GM12892 (cell line): ENCODE measurements at regions not wholly inside any gene's neighbourhood (a gene's known extent, or its start where the extent isn't known, plus 50 kb on each side); places are given as distances from the start of the nearest gene placed in this dataset.

Experiments
- POLR2A ChIP-seq: IDR thresholded peaks from 2 replicates; pipeline ENCODE4 v1.6.1; 2011; ENCODE audit warnings: low read depth, low read length, control low read depth
- POLR2AphosphoS5 ChIP-seq: IDR thresholded peaks from 2 replicates; pipeline ENCODE4 v1.6.1; 2011; ENCODE audit warnings: low read depth, low read length, control low read depth
- TAF1 ChIP-seq: IDR thresholded peaks from 2 replicates; pipeline ENCODE4 v1.6.1; 2011; ENCODE audit warnings: low read depth, mild to moderate bottlenecking, control low read depth, low read length, borderline replicate concordance

DNA sequence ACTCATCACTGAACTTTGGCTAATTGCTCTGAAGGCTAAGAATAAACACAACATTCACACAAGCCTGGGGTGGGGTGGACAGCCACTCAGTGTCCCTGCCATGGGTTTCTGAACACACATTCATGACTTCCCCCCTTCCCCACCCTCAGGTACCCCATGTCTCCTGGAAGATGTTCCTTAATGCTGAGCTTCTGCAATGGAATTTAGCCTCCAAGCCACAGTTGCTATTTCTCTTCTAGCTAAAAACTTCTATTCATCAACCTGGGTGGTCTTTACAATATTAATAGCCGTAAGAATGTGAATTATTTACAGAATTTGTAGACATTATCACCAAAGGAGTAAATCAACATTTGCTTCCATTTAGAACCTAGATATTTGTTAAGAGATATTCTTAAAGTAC lies 175.1 kb downstream of the ACKR3 start:
- TF ChIP-seq POLR2AphosphoS5 (no peak), POLR2A (no peak), TAF1 (no peak)
